ENCODE measurements at regions not wholly inside any gene's neighbourhood (a gene's known extent, or its start where the extent isn't known, plus 50 kb on each side); places are given as distances from the start of the nearest gene placed in this dataset.

GRCh38 chr5:104273725-104274124 is 711.1 kb upstream of the NUDT12 start:
- TF ChIP-seq CTCF (conservative IDR thresholded peaks at IDR 0.05), result no peak
- no peak overlapping the region for H3K27ac ChIP-seq

- no peak overlapping the region for H3K27ac ChIP-seq
- TF ChIP-seq CTCF (conservative IDR thresholded peaks at IDR 0.05), result no peak
These were observed 704.9 kb upstream of the NUDT12 start for GRCh38 chr5:104267320-104268015.

- H3K27ac ChIP-seq, result no peak overlapping the region
- no peak for TF ChIP-seq CTCF (conservative IDR thresholded peaks at IDR 0.05)
These were observed 703.6 kb upstream of the NUDT12 start for GRCh38 chr5:104266161-104266560.

GRCh38 chr5:104265531-104266140 is 703.0 kb upstream of the NUDT12 start:
- no peak overlapping the region for H3K27ac ChIP-seq
- TF ChIP-seq CTCF (conservative IDR thresholded peaks at IDR 0.05), result no peak

GRCh38 chr5:104247260-104247659 is 684.7 kb upstream of the NUDT12 start:
- no peak for TF ChIP-seq CTCF (conservative IDR thresholded peaks at IDR 0.05)
- H3K27ac ChIP-seq, result no peak overlapping the region

GRCh38 chr5:104241046-104241445 is 678.5 kb upstream of the NUDT12 start:
- no peak for TF ChIP-seq CTCF (conservative IDR thresholded peaks at IDR 0.05)
- H3K27ac ChIP-seq, result no peak overlapping the region

- H3K27ac ChIP-seq, result no peak overlapping the region
These were observed 675.0 kb upstream of the NUDT12 start for GRCh38 chr5:104237586-104237985.

More at GRCh38 chr5:104237586-104237985, 675.0 kb upstream of the NUDT12 start:
- no peak for TF ChIP-seq CTCF (conservative IDR thresholded peaks at IDR 0.05)

Measured in VCaP (cell line).